ENCODE measurements at regions not wholly inside any gene's neighbourhood (a gene's known extent, or its start where the extent isn't known, plus 50 kb on each side); places are given as distances from the start of the nearest gene placed in this dataset.

DNA sequence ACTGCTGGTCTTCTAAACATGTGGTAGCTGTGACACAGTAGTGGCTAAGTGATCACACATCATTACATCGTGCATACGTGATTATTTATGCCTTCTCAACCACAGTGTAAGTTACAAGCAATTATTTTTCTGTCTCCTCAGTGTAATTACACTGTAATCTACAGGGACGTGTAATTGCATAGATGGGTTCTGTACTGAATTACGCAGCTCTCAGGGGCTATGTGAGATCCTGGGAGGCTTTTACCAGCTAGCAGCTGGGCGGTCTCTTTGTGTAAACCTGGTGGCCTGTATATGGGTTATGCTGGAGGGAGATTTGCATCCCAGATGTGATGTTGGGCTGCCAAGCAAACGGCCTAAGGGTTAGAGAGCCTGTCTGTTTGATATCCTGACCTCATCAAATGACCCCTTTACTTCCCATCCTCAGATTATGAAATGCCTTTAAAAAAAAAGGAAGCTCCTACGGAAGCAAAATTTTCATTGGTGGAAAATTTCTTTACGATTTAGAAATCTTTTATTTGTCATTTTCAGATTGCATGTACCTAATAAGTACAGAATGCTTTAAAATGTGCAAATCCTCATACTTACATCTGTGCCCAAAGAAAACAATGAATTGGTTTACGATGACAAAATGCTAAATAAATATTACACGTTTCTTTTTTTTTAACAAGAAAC is 402.8 kb upstream of the JAG1 start:
- TF ChIP-seq POLR2A (IDR thresholded peaks at IDR 0.05; ENCODE audit: low read length) (no peak), GATA1 (IDR thresholded peaks at IDR 0.05; ENCODE audit: low read depth, low read length) (no peak)
- no peak for DNase-seq

DNA sequence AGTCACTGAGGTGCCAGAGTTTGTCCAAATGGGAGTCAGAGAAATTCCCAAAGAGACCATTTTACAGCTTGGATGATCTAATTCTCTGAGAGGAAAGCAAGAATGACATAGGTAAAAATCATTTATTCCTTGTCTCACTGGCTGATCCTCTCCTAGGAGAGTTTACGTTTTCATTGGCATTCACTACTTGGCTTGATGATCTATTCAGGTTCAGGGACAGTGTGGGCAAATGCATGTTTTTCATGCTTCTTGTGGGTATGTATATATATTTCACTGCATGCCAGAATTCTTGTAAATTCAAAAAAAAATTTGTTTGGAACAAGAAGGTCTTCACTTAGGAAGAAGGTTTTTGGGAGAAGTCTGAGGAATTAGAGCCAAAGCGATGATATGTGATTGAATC is 403.4 kb upstream of the JAG1 start:
- TF ChIP-seq POLR2A (IDR thresholded peaks at IDR 0.05; ENCODE audit: low read length) (no peak), GATA1 (IDR thresholded peaks at IDR 0.05; ENCODE audit: low read depth, low read length) (no peak)

DNA sequence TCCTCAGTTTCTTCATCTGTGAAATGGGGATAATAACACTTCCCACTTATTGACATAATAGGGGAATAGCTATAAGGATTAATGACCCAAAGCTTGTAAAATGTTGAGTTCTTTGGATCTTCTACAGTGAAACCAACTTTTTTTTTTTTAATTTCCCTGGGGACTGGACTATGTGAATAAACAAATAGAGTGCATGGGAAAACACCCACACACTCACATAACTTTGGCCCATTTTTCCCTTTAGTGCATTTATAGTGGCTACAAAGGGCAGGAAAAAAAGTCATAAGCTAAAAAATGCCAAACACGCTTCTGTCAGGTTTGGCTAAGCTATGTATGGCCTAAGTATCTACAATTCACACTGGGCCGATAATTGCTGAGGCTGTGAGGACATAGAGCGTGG is 406.2 kb upstream of the JAG1 start:
- no peak for TF ChIP-seq POLR2A (IDR thresholded peaks at IDR 0.05; ENCODE audit: low read length)
- TF ChIP-seq GATA1 (IDR thresholded peaks at IDR 0.05; ENCODE audit: low read depth, low read length), result no peak
- no peak for DNase-seq

More for the DNA sequence above, 403.4 kb upstream of the JAG1 start:
- DNase-seq, result no peak

DNA sequence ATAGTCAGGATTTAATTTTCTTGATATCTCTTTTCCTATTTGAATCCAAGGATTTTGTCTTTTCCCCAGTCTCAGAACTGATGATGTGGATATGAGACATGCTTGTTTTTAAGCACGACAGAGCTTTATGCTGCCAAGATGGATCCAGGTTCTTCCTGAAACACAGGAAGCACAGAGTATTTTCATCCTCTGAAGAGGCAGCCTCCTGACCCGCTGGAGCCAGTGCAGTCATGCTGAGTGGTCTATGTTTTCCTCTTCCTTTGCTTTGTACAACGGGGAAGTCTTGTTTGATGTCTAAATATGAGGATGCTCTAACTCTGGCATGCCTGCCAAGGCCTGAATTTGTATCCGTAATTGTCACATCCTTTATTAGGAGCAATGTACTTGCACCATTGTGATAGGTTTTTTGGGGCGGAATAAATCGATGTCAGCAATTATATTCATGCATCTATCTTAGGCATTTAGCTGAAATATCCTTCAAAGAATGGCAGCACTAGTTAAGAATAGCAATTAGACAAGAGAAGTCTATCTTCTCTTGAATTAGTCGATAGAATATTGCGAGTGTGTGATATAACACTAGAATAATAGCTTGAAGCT is 407.1 kb upstream of the JAG1 start:
- no peak for TF ChIP-seq GATA1 (IDR thresholded peaks at IDR 0.05; ENCODE audit: low read depth, low read length)
- TF ChIP-seq POLR2A (IDR thresholded peaks at IDR 0.05; ENCODE audit: low read length), result no peak
- no peak for DNase-seq

- no peak for DNase-seq
- TF ChIP-seq POLR2A (IDR thresholded peaks at IDR 0.05; ENCODE audit: low read length) (no peak), GATA1 (IDR thresholded peaks at IDR 0.05; ENCODE audit: low read depth, low read length) (no peak)
Observed at GRCh38 chr20:11083841-11084240, 410.0 kb upstream of the JAG1 start.

- no peak for DNase-seq
- no peak for TF ChIP-seq GATA1 (IDR thresholded peaks at IDR 0.05; ENCODE audit: low read depth, low read length)
- TF ChIP-seq POLR2A (IDR thresholded peaks at IDR 0.05; ENCODE audit: low read length), result no peak
Observed at GRCh38 chr20:11084508-11084907, 410.7 kb upstream of the JAG1 start.

- TF ChIP-seq GATA1 (IDR thresholded peaks at IDR 0.05; ENCODE audit: low read depth, low read length) (no peak), POLR2A (IDR thresholded peaks at IDR 0.05; ENCODE audit: low read length) (no peak)
Observed at GRCh38 chr20:11086970-11087369, 413.2 kb upstream of the JAG1 start.

DNA sequence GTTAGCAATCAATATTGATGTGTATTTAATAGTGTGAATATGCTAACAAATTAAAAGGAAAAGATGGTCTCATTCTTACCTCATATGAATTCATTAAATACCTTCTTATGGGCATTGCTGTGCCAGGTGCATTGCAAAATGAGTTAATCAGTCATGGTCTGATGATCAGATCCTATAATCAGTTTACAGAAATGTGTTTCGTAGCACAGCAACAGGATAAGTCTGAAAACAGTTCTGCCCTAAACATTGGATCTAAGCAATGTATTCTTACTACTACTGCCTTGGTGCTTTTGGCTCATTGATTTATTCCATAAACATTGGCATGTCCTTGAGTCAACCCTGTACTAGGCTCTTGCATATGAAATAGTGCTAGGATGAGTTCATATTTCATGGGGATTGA is 417.0 kb upstream of the JAG1 start:
- DNase-seq, result no peak
- TF ChIP-seq GATA1 (IDR thresholded peaks at IDR 0.05; ENCODE audit: low read depth, low read length) (no peak), POLR2A (IDR thresholded peaks at IDR 0.05; ENCODE audit: low read length) (no peak)

More at GRCh38 chr20:11086970-11087369, 413.2 kb upstream of the JAG1 start:
- no peak for DNase-seq

- TF ChIP-seq GATA1 (IDR thresholded peaks at IDR 0.05; ENCODE audit: low read depth, low read length) (no peak), POLR2A (IDR thresholded peaks at IDR 0.05; ENCODE audit: low read length) (no peak)
- DNase-seq, result no peak
Observed at GRCh38 chr20:11091511-11091910, 417.7 kb upstream of the JAG1 start.

DNA sequence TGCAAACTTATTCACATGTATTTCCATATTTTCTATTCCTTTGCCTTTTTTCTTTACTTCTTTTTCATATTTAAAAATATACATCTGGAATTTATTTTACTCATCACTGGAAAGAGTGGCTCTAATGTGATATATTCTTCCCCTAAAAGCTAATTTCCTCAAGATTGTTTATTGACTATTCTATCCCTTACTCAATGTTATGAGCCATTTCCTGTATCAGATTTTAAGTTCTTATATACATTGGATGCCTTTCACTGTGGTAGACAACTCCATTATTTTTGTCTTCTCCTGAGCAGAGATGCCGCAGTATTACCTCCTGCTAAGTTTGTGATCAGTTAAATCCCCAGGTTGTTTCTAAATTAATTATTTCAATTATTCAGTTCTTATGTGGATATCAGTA is 418.4 kb upstream of the JAG1 start:
- no peak for TF ChIP-seq GATA1 (IDR thresholded peaks at IDR 0.05; ENCODE audit: low read depth, low read length)
- TF ChIP-seq POLR2A (IDR thresholded peaks at IDR 0.05; ENCODE audit: low read length), result no peak
- DNase-seq, result no peak

DNA sequence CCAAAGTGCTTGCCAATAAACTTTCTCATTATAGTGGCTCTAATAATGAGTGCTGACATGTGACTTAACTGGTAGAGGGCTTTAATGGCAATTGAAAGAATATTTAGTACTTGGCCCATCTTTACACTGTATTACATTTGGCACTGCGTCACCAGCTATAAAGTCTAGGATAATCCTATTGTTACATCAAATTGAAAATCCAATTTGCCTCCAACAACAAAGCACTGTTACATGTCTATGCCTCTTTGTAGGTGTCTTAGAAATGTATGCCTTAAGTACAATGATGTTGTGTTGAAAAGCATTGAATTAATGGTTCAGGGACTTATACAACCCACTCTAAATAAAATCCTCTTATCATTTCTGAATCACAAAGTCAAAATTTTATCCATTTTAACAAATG is 420.4 kb upstream of the JAG1 start:
- no peak for DNase-seq
- TF ChIP-seq GATA1 (IDR thresholded peaks at IDR 0.05; ENCODE audit: low read depth, low read length), result no peak
- TF ChIP-seq POLR2A (IDR thresholded peaks at IDR 0.05; ENCODE audit: low read length), result no peak

DNA sequence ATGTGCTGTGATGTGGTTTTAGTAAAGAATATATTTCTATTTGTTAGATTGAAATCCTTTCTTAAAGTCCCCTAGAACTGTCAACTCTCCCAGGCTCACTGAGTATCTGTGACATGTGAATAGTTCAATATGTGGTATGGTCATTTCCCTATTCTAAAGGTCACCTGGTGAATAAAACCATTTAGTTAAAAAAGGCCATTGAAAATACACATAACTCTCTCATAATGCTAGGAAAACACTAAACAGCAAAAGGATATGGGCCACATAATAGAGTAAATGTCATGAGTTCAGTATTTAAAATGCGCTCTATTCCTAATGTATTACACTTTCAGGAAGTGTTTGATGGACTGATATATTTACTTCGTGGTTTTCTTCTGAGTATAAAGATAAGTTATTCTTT is 420.9 kb upstream of the JAG1 start:
- TF ChIP-seq GATA1 (IDR thresholded peaks at IDR 0.05; ENCODE audit: low read depth, low read length) (no peak), POLR2A (IDR thresholded peaks at IDR 0.05; ENCODE audit: low read length) (no peak)
- DNase-seq, result no peak

- DNase-seq, result no peak
- no peak for TF ChIP-seq GATA1 (IDR thresholded peaks at IDR 0.05; ENCODE audit: low read depth, low read length)
Observed at GRCh38 chr20:11098888-11099287, 425.1 kb upstream of the JAG1 start.

DNA sequence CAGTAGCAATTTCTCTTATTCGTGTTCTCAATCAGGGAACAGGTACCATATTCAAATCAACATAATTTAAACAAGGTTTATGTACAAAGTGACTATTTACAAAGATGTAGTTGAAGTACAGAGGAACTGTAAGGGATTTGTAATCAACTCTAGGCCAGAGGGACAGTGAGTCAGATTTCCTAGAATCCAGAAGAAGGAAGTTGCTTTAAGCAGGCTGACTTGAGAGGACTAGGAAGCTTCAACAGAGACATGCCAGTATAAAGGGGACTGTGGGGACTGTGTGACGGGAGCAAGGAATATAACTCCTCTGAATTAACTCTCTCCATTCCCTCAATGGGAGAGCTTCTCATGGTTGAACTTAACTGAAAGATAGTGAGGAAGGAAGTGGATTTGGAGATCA is 427.4 kb upstream of the JAG1 start:
- no peak for TF ChIP-seq GATA1 (IDR thresholded peaks at IDR 0.05; ENCODE audit: low read depth, low read length)
- no peak for TF ChIP-seq POLR2A (IDR thresholded peaks at IDR 0.05; ENCODE audit: low read length)
- no peak for DNase-seq

DNA sequence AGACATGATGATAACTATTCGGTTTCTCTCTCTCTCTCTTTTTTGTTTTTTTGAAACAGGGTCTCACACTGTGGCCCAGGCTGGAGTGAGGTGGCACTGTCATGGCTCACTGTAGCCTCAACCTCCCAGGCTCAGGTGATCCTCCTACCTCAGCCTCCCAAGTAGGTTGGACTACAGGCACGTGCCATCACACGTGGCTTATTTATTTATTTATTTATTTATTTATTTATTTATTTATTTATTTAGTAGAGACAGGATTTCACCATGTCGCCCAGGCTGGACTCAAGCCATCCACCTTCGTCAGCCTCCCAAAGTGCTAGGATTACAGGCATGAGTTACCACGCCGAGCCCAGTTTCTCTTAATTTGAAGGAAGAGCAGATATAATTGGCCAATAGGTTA is 427.9 kb upstream of the JAG1 start:
- no peak for DNase-seq
- TF ChIP-seq POLR2A (IDR thresholded peaks at IDR 0.05; ENCODE audit: low read length), result no peak
- TF ChIP-seq GATA1 (IDR thresholded peaks at IDR 0.05; ENCODE audit: low read depth, low read length), result no peak
